Fibroblast of lung (primary cell): ENCODE measurements at regions not wholly inside any gene's neighbourhood (a gene's known extent, or its start where the extent isn't known, plus 50 kb on each side); places are given as distances from the start of the nearest gene placed in this dataset.

Source experiments
- DNase-seq, 2 donors: peaks; one replicate each; pipeline versions ENCODE4 v3.0.0 to v3.0.0-alpha.2; 2010; ENCODE audit warnings: low read depth in 2 of 2
- H2AFZ ChIP-seq: 2 replicates; pipeline ENCODE4 v1.5.1; 2012; ENCODE audit warnings: low read length, control low read depth, inconsistent platforms
- H3K27ac ChIP-seq: 2 replicates; pipeline ENCODE4 v1.5.1; 2011; ENCODE audit warnings: low read length, control low read depth; ENCODE audit not compliant: insufficient read depth
- H3K27me3 ChIP-seq: 2 replicates; pipeline ENCODE4 v1.5.1; 2011; ENCODE audit warnings: mild to moderate bottlenecking, low read length; ENCODE audit not compliant: control insufficient read depth, insufficient read depth
- H3K36me3 ChIP-seq: 2 replicates; pipeline ENCODE4 v1.5.1; 2011; ENCODE audit warnings: low read length; ENCODE audit not compliant: control insufficient read depth, insufficient read depth
- H3K4me1 ChIP-seq: 2 replicates; pipeline ENCODE4 v1.5.1; 2011; ENCODE audit warnings: low read length; ENCODE audit not compliant: control insufficient read depth, insufficient read depth; ENCODE audit errors: extremely low read depth
- H3K4me2 ChIP-seq: 2 replicates; pipeline ENCODE4 v1.5.1; 2011; ENCODE audit warnings: low read length, control low read depth; ENCODE audit not compliant: insufficient read depth; ENCODE audit errors: extremely low read depth
- H3K4me3 ChIP-seq, 4 experiments: fragments of 200-600 bp in 1 of 4; sonication (generic) in 1 of 4; replicated peaks in 1 of 4; 2 replicates each; pipeline ENCODE4 v1.5.1; 2011 to 2016; ENCODE audit warnings: low read length in 4 of 4, low read depth in 3 of 4, mild to moderate bottlenecking in 3 of 4, control low read depth in 2 of 4, inconsistent platforms in 1 of 4, mixed read lengths in 1 of 4; ENCODE audit not compliant: insufficient read depth in 1 of 4; ENCODE audit errors: control extremely low read depth in 1 of 4
- H3K79me2 ChIP-seq: 2 replicates; pipeline ENCODE4 v1.5.1; 2012; ENCODE audit warnings: mild to moderate bottlenecking, low read length, inconsistent platforms; ENCODE audit not compliant: control insufficient read depth, insufficient read depth
- H3K9ac ChIP-seq: 2 replicates; pipeline ENCODE4 v1.5.1; 2011; ENCODE audit warnings: mild to moderate bottlenecking, low read length, control low read depth; ENCODE audit not compliant: insufficient read depth
- H3K9me3 ChIP-seq: 2 replicates; pipeline ENCODE4 v1.5.1; 2012; ENCODE audit warnings: low read depth, low read length; ENCODE audit not compliant: control insufficient read depth, insufficient read depth
- H4K20me1 ChIP-seq: 2 replicates; pipeline ENCODE4 v1.5.1; 2011; ENCODE audit warnings: low read length; ENCODE audit not compliant: control insufficient read depth, insufficient read depth; ENCODE audit errors: extremely low read depth
- CTCF ChIP-seq, 2 donors: IDR thresholded peaks in 1 of 2; conservative IDR thresholded peaks in 1 of 2; 1 replicate in 1 of 2; 2 replicates in 1 of 2; pipeline ENCODE4 v1.5.1; 2011 to 2012; ENCODE audit warnings: low read length in 2 of 2, control low read depth in 1 of 2, inconsistent platforms in 1 of 2, low read depth in 1 of 2, mild to moderate bottlenecking in 1 of 2
- EZH2 ChIP-seq: IDR thresholded peaks from 2 replicates; pipeline ENCODE4 v1.5.1; 2012; ENCODE audit warnings: low read length, control low read depth, mild to moderate bottlenecking; ENCODE audit errors: missing control alignments

- H3K4me1 ChIP-seq = no peaks in the 10 kb centered on the region
- no peaks in the 10 kb centered on the region for H4K20me1 ChIP-seq
- H3K9me3 ChIP-seq = no peaks in the 10 kb centered on the region
- H3K9ac ChIP-seq = no peak overlapping the region
- H3K79me2 ChIP-seq = no peaks in the 10 kb centered on the region
- no peak for DNase-seq
- H3K36me3 ChIP-seq = no peaks in the 10 kb centered on the region
- H3K27ac ChIP-seq = no peak overlapping the region
- H2AFZ ChIP-seq = no peak overlapping the region
- no peak for TF ChIP-seq EZH2
- TF ChIP-seq CTCF (conservative IDR thresholded peaks at IDR 0.05 in 1 of 2, IDR thresholded peaks at IDR 0.05 in 1 of 2; ENCODE audit: low read depth in 1 of 2, low read length in 2 of 2) = no peak
- H3K27me3 ChIP-seq = no peaks in the 10 kb centered on the region
- H3K4me3 ChIP-seq = no peak overlapping the region
- H3K4me2 ChIP-seq = no peak overlapping the region
These were observed 641.9 kb upstream of the RORB start for GRCh38 chr9:73855206-73855605.

- Histone ChIP-seq H3K9me3 (no peaks in the 10 kb centered on the region), H3K4me3 (no peak overlapping the region), H4K20me1 (no peaks in the 10 kb centered on the region), H3K27me3 (no peaks in the 10 kb centered on the region), H3K9ac (no peak overlapping the region), H3K79me2 (no peaks in the 10 kb centered on the region), H3K4me1 (no peaks in the 10 kb centered on the region), H3K4me2 (no peak overlapping the region), H3K27ac (no peak overlapping the region), H3K36me3 (no peaks in the 10 kb centered on the region), H2AFZ (no peak overlapping the region)
- TF ChIP-seq EZH2 (no peak), CTCF (conservative IDR thresholded peaks at IDR 0.05 in 1 of 2, IDR thresholded peaks at IDR 0.05 in 1 of 2; ENCODE audit: low read depth in 1 of 2, low read length in 2 of 2) (no peak)
- DNase-seq = peak in 1 of 2 donors; percentile 36
These were observed 633.2 kb upstream of the RORB start for GRCh38 chr9:73863924-73864323.

GRCh38 chr9:73866451-73866850, 630.7 kb upstream of the RORB start:
- H3K4me1 ChIP-seq = no peaks in the 10 kb centered on the region
- no peaks in the 10 kb centered on the region for H3K36me3 ChIP-seq
- H3K9ac ChIP-seq = no peak overlapping the region
- TF ChIP-seq EZH2 (no peak), CTCF (conservative IDR thresholded peaks at IDR 0.05 in 1 of 2, IDR thresholded peaks at IDR 0.05 in 1 of 2; ENCODE audit: low read depth in 1 of 2, low read length in 2 of 2) (no peak)
- no peak overlapping the region for H3K4me2 ChIP-seq
- no peak overlapping the region for H2AFZ ChIP-seq
- no peaks in the 10 kb centered on the region for H4K20me1 ChIP-seq
- no peak for DNase-seq
- H3K9me3 ChIP-seq = no peaks in the 10 kb centered on the region
- H3K27me3 ChIP-seq = no peaks in the 10 kb centered on the region
- no peak overlapping the region for H3K4me3 ChIP-seq
- H3K79me2 ChIP-seq = no peaks in the 10 kb centered on the region
- no peak overlapping the region for H3K27ac ChIP-seq
